ENCODE measurements at regions not wholly inside any gene's neighbourhood (a gene's known extent, or its start where the extent isn't known, plus 50 kb on each side); places are given as distances from the start of the nearest gene placed in this dataset.

GRCh38 chr6:155519176-155519738 lies 63.6 kb upstream of the NOX3 start:
- H2AFZ ChIP-seq, result no peak overlapping the region
- H3K79me2 ChIP-seq, result no peaks in the 10 kb centered on the region
- H3K27ac ChIP-seq, result no peak overlapping the region
- no peak for TF ChIP-seq CTCF (IDR thresholded peaks at IDR 0.05)
- H3K4me2 ChIP-seq (ENCODE audit: low read length), result no peak overlapping the region
- no peaks in the 10 kb centered on the region for H3K27me3 ChIP-seq (ENCODE audit: control insufficient read depth, insufficient read depth, low read length)
- no peaks in the 10 kb centered on the region for H3K36me3 ChIP-seq (ENCODE audit: control insufficient read depth, insufficient read depth, low read length)
- H3K9me3 ChIP-seq (ENCODE audit: control insufficient read depth, low read length), result no peaks in the 10 kb centered on the region
- H3K9ac ChIP-seq, result no peak overlapping the region
- H3K4me1 ChIP-seq, result no peaks in the 10 kb centered on the region
- no peak overlapping the region for H3K4me3 ChIP-seq (ENCODE audit: low read depth, low read length)

- Histone ChIP-seq H3K79me2 (no peaks in the 10 kb centered on the region), H3K9ac (no peak overlapping the region), H3K4me1 (no peaks in the 10 kb centered on the region), H3K27ac (no peak overlapping the region), H3K27me3 (ENCODE audit: control insufficient read depth, insufficient read depth, low read length) (no peaks in the 10 kb centered on the region), H3K4me3 (ENCODE audit: low read depth, low read length) (no peak overlapping the region), H3K9me3 (ENCODE audit: control insufficient read depth, low read length) (no peaks in the 10 kb centered on the region), H3K36me3 (ENCODE audit: control insufficient read depth, insufficient read depth, low read length) (no peaks in the 10 kb centered on the region), H2AFZ (no peak overlapping the region), H3K4me2 (ENCODE audit: low read length) (no peak overlapping the region)
- no peak for TF ChIP-seq CTCF (IDR thresholded peaks at IDR 0.05)
These were observed 61.7 kb upstream of the NOX3 start for GRCh38 chr6:155517294-155517693.

- no peak overlapping the region for H3K4me2 ChIP-seq (ENCODE audit: low read length)
- no peaks in the 10 kb centered on the region for H3K79me2 ChIP-seq
- no peak overlapping the region for H3K27ac ChIP-seq
- H2AFZ ChIP-seq, result no peak overlapping the region
- H3K9ac ChIP-seq, result no peak overlapping the region
- H3K9me3 ChIP-seq (ENCODE audit: control insufficient read depth, low read length), result no peaks in the 10 kb centered on the region
- no peaks in the 10 kb centered on the region for H3K4me1 ChIP-seq
- no peak for TF ChIP-seq CTCF (IDR thresholded peaks at IDR 0.05)
- no peaks in the 10 kb centered on the region for H3K27me3 ChIP-seq (ENCODE audit: control insufficient read depth, insufficient read depth, low read length)
- no peak overlapping the region for H3K4me3 ChIP-seq (ENCODE audit: low read depth, low read length)
- no peaks in the 10 kb centered on the region for H3K36me3 ChIP-seq (ENCODE audit: control insufficient read depth, insufficient read depth, low read length)
These were observed 55.2 kb upstream of the NOX3 start for GRCh38 chr6:155510879-155511278.

GRCh38 chr6:155509743-155510475 lies 54.3 kb upstream of the NOX3 start:
- Histone ChIP-seq H3K9ac (no peak overlapping the region), H3K4me1 (no peaks in the 10 kb centered on the region)
- no peak for TF ChIP-seq CTCF (IDR thresholded peaks at IDR 0.05)

GRCh38 chr6:155505608-155505989 lies 50.0 kb upstream of the NOX3 start:
- H3K4me2 ChIP-seq (ENCODE audit: low read length), result peak overlapping the region; percentile 50
- no peaks in the 10 kb centered on the region for H3K27me3 ChIP-seq (ENCODE audit: control insufficient read depth, insufficient read depth, low read length)
- H3K4me3 ChIP-seq (ENCODE audit: low read depth, low read length), result no peak overlapping the region
- H3K9me3 ChIP-seq (ENCODE audit: control insufficient read depth, low read length), result no peaks in the 10 kb centered on the region
- H2AFZ ChIP-seq, result no peak overlapping the region
- H3K27ac ChIP-seq, result no peak overlapping the region
- H3K36me3 ChIP-seq (ENCODE audit: control insufficient read depth, insufficient read depth, low read length), result no peaks in the 10 kb centered on the region
- no peaks in the 10 kb centered on the region for H3K79me2 ChIP-seq
- no peak for TF ChIP-seq CTCF (IDR thresholded peaks at IDR 0.05)
- H3K9ac ChIP-seq, result no peak overlapping the region
- H3K4me1 ChIP-seq, result no peaks in the 10 kb centered on the region

More at GRCh38 chr6:155509743-155510475, 54.3 kb upstream of the NOX3 start:
- Histone ChIP-seq H3K27me3 (ENCODE audit: control insufficient read depth, insufficient read depth, low read length) (no peaks in the 10 kb centered on the region), H3K36me3 (ENCODE audit: control insufficient read depth, insufficient read depth, low read length) (no peaks in the 10 kb centered on the region), H3K79me2 (no peaks in the 10 kb centered on the region), H3K9me3 (ENCODE audit: control insufficient read depth, low read length) (no peaks in the 10 kb centered on the region), H3K4me3 (ENCODE audit: low read depth, low read length) (no peak overlapping the region), H2AFZ (no peak overlapping the region), H3K27ac (no peak overlapping the region), H3K4me2 (ENCODE audit: low read length) (no peak overlapping the region)
